Glutamatergic neuron (in vitro differentiated cells): ENCODE measurements at regions not wholly inside any gene's neighbourhood (a gene's known extent, or its start where the extent isn't known, plus 50 kb on each side); places are given as distances from the start of the nearest gene placed in this dataset.

ENCODE experiments used
- DNase-seq: peaks from one replicate; pipeline ENCODE4 v3.0.0; 2022
- H3K27ac Mint-ChIP-seq: one replicate; pipeline ENCODE4 v1.8.0; 2020; ENCODE audit warnings: mild to moderate bottlenecking, mixed read lengths, inconsistent platforms; ENCODE audit not compliant: unreplicated experiment
- H3K27me3 Mint-ChIP-seq: one replicate; pipeline ENCODE4 v1.8.0; 2020; ENCODE audit warnings: mild to moderate bottlenecking, moderate library complexity, mixed read lengths, inconsistent platforms; ENCODE audit not compliant: unreplicated experiment
- H3K36me3 Mint-ChIP-seq: one replicate; pipeline ENCODE4 v1.8.0; 2020; ENCODE audit warnings: mild to moderate bottlenecking, mixed read lengths, inconsistent platforms; ENCODE audit not compliant: unreplicated experiment
- H3K4me1 Mint-ChIP-seq: one replicate; pipeline ENCODE4 v1.8.0; 2020; ENCODE audit warnings: mild to moderate bottlenecking, low read depth, mixed read lengths, inconsistent platforms; ENCODE audit not compliant: unreplicated experiment
- H3K4me3 Mint-ChIP-seq: one replicate; pipeline ENCODE4 v1.8.0; 2020; ENCODE audit warnings: mild to moderate bottlenecking, mixed read lengths, inconsistent platforms; ENCODE audit not compliant: unreplicated experiment
- H3K9me3 Mint-ChIP-seq: one replicate; pipeline ENCODE4 v1.8.0; 2020; ENCODE audit warnings: mild to moderate bottlenecking, moderate library complexity, mixed read lengths, inconsistent platforms; ENCODE audit not compliant: unreplicated experiment
- TF ChIP-seq, protein P1 (sequence below): fragments of 200-600 bp; sonication (generic); IDR thresholded peaks from one replicate; pipeline ENCODE4 v1.5.0; 2021; ENCODE audit not compliant: partially characterized antibody, unreplicated experiment

GRCh38 chr5:138661991-138662434, 86.8 kb upstream of the HSPA9 start:
- peaks cover 4% of the 10 kb centered on the region for H3K27me3 Mint-ChIP-seq
- peaks cover 32% of the 10 kb centered on the region for H3K4me1 Mint-ChIP-seq
- DNase-seq, result no peak

GRCh38 chr5:138661291-138661960, 86.2 kb upstream of the HSPA9 start:
- Mint-ChIP-seq H3K36me3 (no peaks in the 10 kb centered on the region), H3K4me1 (peaks cover 35% of the 10 kb centered on the region), H3K9me3 (peaks cover 2% of the 10 kb centered on the region), H3K27ac (peak overlapping the region; percentile 43), H3K4me3 (no peak overlapping the region), H3K27me3 (peaks cover 6% of the 10 kb centered on the region)
- TF ChIP-seq, protein P1, sequence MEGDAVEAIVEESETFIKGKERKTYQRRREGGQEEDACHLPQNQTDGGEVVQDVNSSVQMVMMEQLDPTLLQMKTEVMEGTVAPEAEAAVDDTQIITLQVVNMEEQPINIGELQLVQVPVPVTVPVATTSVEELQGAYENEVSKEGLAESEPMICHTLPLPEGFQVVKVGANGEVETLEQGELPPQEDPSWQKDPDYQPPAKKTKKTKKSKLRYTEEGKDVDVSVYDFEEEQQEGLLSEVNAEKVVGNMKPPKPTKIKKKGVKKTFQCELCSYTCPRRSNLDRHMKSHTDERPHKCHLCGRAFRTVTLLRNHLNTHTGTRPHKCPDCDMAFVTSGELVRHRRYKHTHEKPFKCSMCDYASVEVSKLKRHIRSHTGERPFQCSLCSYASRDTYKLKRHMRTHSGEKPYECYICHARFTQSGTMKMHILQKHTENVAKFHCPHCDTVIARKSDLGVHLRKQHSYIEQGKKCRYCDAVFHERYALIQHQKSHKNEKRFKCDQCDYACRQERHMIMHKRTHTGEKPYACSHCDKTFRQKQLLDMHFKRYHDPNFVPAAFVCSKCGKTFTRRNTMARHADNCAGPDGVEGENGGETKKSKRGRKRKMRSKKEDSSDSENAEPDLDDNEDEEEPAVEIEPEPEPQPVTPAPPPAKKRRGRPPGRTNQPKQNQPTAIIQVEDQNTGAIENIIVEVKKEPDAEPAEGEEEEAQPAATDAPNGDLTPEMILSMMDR, result no peak
- no peak for DNase-seq

More at GRCh38 chr5:138661991-138662434, 86.8 kb upstream of the HSPA9 start:
- Mint-ChIP-seq H3K36me3 (no peaks in the 10 kb centered on the region), H3K4me3 (no peak overlapping the region), H3K9me3 (peaks cover 3% of the 10 kb centered on the region), H3K27ac (peak overlapping the region; percentile 43)
- TF ChIP-seq, protein P1, result no peak

DNA sequence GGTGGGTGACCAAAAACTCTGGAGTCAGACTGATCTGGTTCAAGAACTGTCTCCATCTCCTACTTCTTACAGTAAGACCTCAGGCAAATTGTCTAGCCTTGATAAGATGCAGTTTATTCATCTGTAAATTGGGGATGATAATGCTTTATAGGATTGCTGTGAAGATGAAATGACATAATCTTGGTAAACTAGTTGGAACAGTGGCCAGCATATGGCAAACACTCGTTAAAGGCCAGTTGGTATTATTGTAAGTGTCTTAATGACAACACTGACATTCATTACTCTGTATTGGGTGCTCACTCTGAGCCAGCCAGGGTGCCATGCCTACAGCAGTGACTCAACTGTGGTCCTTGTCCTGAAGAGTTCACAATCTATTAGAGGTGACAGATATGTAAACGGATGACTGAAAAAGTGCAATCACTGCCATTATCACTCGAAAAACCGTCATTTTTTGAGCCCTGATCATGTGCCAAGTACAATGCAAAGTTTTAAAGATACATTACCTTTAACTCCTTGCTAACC, 84.9 kb upstream of the HSPA9 start:
- Mint-ChIP-seq H3K4me3 (no peak overlapping the region), H3K9me3 (no peaks in the 10 kb centered on the region), H3K4me1 (peaks cover 35% of the 10 kb centered on the region), H3K27me3 (peaks cover 3% of the 10 kb centered on the region), H3K36me3 (no peaks in the 10 kb centered on the region), H3K27ac (no peak overlapping the region)
- no peak for DNase-seq
- TF ChIP-seq, protein P1, result no peak

- Mint-ChIP-seq H3K9me3 (no peaks in the 10 kb centered on the region), H3K27me3 (peaks cover 3% of the 10 kb centered on the region), H3K36me3 (no peaks in the 10 kb centered on the region), H3K27ac (peak overlapping the region; percentile 48), H3K4me3 (no peak overlapping the region), H3K4me1 (peaks cover 33% of the 10 kb centered on the region)
- DNase-seq, result no peak
- TF ChIP-seq, protein P1, result no peak
These were observed 84.4 kb upstream of the HSPA9 start for GRCh38 chr5:138659561-138659960.

GRCh38 chr5:138659121-138659520, 83.9 kb upstream of the HSPA9 start:
- H3K4me1 Mint-ChIP-seq, result peaks cover 33% of the 10 kb centered on the region

More at GRCh38 chr5:138659121-138659520, 83.9 kb upstream of the HSPA9 start:
- Mint-ChIP-seq H3K27ac (peak overlapping the region; percentile 48), H3K9me3 (no peaks in the 10 kb centered on the region), H3K4me3 (no peak overlapping the region), H3K36me3 (no peaks in the 10 kb centered on the region), H3K27me3 (peaks cover 3% of the 10 kb centered on the region)
- no peak for DNase-seq
- TF ChIP-seq, protein P1, result no peak
